ENCODE measurements at regions not wholly inside any gene's neighbourhood (a gene's known extent, or its start where the extent isn't known, plus 50 kb on each side); places are given as distances from the start of the nearest gene placed in this dataset.

DNA sequence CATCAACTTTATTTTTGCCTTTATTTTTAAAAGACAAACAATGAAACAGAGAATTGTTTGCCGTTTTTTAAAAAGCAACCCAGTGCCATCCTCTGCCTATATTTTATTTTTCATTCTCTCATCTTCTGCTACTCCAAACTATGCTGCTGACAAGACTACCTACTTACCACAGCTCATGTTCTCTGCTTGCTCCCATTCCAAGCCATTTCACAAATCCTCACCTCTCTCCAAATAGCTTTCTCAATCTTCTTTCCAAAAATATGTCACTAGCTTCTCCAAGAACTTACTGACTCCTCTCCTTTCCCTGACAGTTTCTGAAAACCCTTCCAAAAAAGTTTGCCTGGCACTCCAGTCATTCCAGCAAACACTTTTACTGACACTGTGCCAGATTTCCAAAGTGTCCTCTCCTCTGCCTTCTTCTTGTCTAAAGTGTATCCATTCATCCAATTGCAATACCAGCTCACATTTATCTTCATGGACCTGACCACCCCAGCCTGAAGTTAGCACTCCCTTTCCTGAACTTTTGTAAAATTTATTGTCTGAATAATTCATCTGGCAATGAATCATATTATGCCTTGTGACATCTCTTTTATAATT lies 766.5 kb upstream of the B3GALT2 start:
- H4K20me1 ChIP-seq (ENCODE audit: low read depth), result no peaks in the 10 kb centered on the region
- no peak for DNase-seq (ENCODE audit: low spot score)

GRCh38 chr1:193951984-193952383 lies 765.6 kb upstream of the B3GALT2 start:
- no peaks in the 10 kb centered on the region for H3K36me3 Mint-ChIP-seq
- TF ChIP-seq CTCF (IDR thresholded peaks at IDR 0.05), result no peak
- no peak for TF ChIP-seq EZH2 (IDR thresholded peaks at IDR 0.05)
- no peak for TF ChIP-seq EZH2phosphoT487 (IDR thresholded peaks at IDR 0.05)
- H2AFZ ChIP-seq (replicated peaks), result no peak overlapping the region

More for the DNA sequence above, 766.5 kb upstream of the B3GALT2 start:
- Histone ChIP-seq H3K9me3 (ENCODE audit: low read depth) (no peaks in the 10 kb centered on the region), H3K36me3 (no peaks in the 10 kb centered on the region), H3K27ac (no peak overlapping the region), H3F3A (ENCODE audit: low read depth) (no peaks in the 10 kb centered on the region), H3K9ac (no peak overlapping the region), H3K79me2 (ENCODE audit: low read depth) (no peaks in the 10 kb centered on the region), H3K4me2 (no peak overlapping the region), H2AFZ (replicated peaks) (no peak overlapping the region), H3K4me1 (no peaks in the 10 kb centered on the region), H3K4me3 (no peak overlapping the region), H3K27me3 (no peaks in the 10 kb centered on the region)
- Mint-ChIP-seq H3K27me3 (ENCODE audit: insufficient read depth, low read depth) (no peaks in the 10 kb centered on the region), H3K4me3 (no peak overlapping the region), H3K9me3 (no peaks in the 10 kb centered on the region), H3K27ac (no peak overlapping the region), H3K36me3 (no peaks in the 10 kb centered on the region), H3K4me1 (no peaks in the 10 kb centered on the region)
- TF ChIP-seq EZH2phosphoT487 (IDR thresholded peaks at IDR 0.05), result no peak
- TF ChIP-seq EZH2 (IDR thresholded peaks at IDR 0.05), result no peak
- TF ChIP-seq CTCF (IDR thresholded peaks at IDR 0.05), result no peak

DNA sequence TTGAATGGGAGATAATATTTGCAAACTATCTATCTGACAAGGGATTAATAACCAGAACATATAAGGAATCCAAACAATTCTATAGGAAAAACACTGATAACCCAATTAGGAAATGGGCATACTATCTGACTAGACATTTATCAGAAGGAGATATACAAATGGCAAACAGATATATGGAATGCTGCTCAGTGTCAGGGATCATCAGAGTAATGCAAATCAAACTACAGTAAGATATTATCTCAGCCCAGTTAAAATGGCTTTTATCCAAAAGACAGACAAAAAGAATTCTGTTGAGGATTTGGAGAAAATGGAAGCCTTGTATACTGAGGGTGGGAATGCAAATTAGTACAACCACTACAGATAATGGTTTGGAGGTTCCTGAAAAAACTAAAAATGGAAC lies 758.0 kb upstream of the B3GALT2 start:
- Mint-ChIP-seq H3K9me3 (no peaks in the 10 kb centered on the region), H3K4me1 (no peaks in the 10 kb centered on the region), H3K27me3 (ENCODE audit: insufficient read depth, low read depth) (no peaks in the 10 kb centered on the region), H3K36me3 (no peaks in the 10 kb centered on the region), H3K4me3 (no peak overlapping the region), H3K27ac (no peak overlapping the region)
- no peak for DNase-seq (ENCODE audit: low spot score)
- Histone ChIP-seq H4K20me1 (ENCODE audit: low read depth) (no peaks in the 10 kb centered on the region), H3K36me3 (no peaks in the 10 kb centered on the region), H3K4me3 (no peak overlapping the region), H3K9me3 (ENCODE audit: low read depth) (no peaks in the 10 kb centered on the region), H3K27me3 (no peaks in the 10 kb centered on the region), H3K4me2 (no peak overlapping the region), H3K27ac (no peak overlapping the region), H3K4me1 (no peaks in the 10 kb centered on the region), H3K9ac (no peak overlapping the region), H2AFZ (replicated peaks) (no peak overlapping the region), H3K79me2 (ENCODE audit: low read depth) (no peaks in the 10 kb centered on the region), H3F3A (ENCODE audit: low read depth) (no peaks in the 10 kb centered on the region)
- TF ChIP-seq CTCF (IDR thresholded peaks at IDR 0.05) (no peak), EZH2 (IDR thresholded peaks at IDR 0.05) (no peak), EZH2phosphoT487 (IDR thresholded peaks at IDR 0.05) (no peak)

More at GRCh38 chr1:193951984-193952383, 765.6 kb upstream of the B3GALT2 start:
- Mint-ChIP-seq H3K4me3 (no peak overlapping the region), H3K27me3 (ENCODE audit: insufficient read depth, low read depth) (no peaks in the 10 kb centered on the region), H3K9me3 (no peaks in the 10 kb centered on the region), H3K27ac (no peak overlapping the region), H3K4me1 (no peaks in the 10 kb centered on the region)
- Histone ChIP-seq H3K4me3 (no peak overlapping the region), H3K27ac (no peak overlapping the region), H4K20me1 (ENCODE audit: low read depth) (no peaks in the 10 kb centered on the region), H3K4me2 (no peak overlapping the region), H3K9me3 (ENCODE audit: low read depth) (no peaks in the 10 kb centered on the region), H3K36me3 (no peaks in the 10 kb centered on the region), H3K79me2 (ENCODE audit: low read depth) (no peaks in the 10 kb centered on the region), H3K27me3 (no peaks in the 10 kb centered on the region), H3F3A (ENCODE audit: low read depth) (no peaks in the 10 kb centered on the region), H3K9ac (no peak overlapping the region), H3K4me1 (no peaks in the 10 kb centered on the region)
- no peak for DNase-seq (ENCODE audit: low spot score)

Data from neural progenitor cell (in vitro differentiated cells).